Sigmoid colon (tissue), 4 donors: ENCODE measurements at regions not wholly inside any gene's neighbourhood (a gene's known extent, or its start where the extent isn't known, plus 50 kb on each side); places are given as distances from the start of the nearest gene placed in this dataset.

ENCODE experiments used
- POLR2A ChIP-seq, 2 donors: fragments of 450-650 bp; IDR thresholded peaks; one replicate each; pipeline ENCODE4 v1.6.1; 2016; ENCODE audit warnings: antibody characterized with exemption in 2 of 2, mild to moderate bottlenecking in 2 of 2, moderate library complexity in 2 of 2
- POLR2AphosphoS5 ChIP-seq, 4 donors: sonication (generic); formaldehyde crosslinking; IDR thresholded peaks; one replicate each; pipeline ENCODE4 v1.6.1; 2017; ENCODE audit warnings: antibody characterized with exemption in 4 of 4
- TF ChIP-seq, protein P1 (sequence below), 4 experiments: fragments of 450-650 bp in 3 of 4; fragments of 200-600 bp in 1 of 4; IDR thresholded peaks; one replicate each; pipeline ENCODE4 v1.5.1; 2016 to 2019; ENCODE audit warnings: antibody characterized with exemption in 4 of 4, mild to moderate bottlenecking in 3 of 4, moderate library complexity in 2 of 4

GRCh38 chr5:18829539-18829938 is 1158.5 kb downstream of the CDH18 start:
- no peak for TF ChIP-seq POLR2A (IDR thresholded peaks at IDR 0.05)
- TF ChIP-seq, protein P1, sequence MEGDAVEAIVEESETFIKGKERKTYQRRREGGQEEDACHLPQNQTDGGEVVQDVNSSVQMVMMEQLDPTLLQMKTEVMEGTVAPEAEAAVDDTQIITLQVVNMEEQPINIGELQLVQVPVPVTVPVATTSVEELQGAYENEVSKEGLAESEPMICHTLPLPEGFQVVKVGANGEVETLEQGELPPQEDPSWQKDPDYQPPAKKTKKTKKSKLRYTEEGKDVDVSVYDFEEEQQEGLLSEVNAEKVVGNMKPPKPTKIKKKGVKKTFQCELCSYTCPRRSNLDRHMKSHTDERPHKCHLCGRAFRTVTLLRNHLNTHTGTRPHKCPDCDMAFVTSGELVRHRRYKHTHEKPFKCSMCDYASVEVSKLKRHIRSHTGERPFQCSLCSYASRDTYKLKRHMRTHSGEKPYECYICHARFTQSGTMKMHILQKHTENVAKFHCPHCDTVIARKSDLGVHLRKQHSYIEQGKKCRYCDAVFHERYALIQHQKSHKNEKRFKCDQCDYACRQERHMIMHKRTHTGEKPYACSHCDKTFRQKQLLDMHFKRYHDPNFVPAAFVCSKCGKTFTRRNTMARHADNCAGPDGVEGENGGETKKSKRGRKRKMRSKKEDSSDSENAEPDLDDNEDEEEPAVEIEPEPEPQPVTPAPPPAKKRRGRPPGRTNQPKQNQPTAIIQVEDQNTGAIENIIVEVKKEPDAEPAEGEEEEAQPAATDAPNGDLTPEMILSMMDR (IDR thresholded peaks at IDR 0.05), result no peak
- TF ChIP-seq POLR2AphosphoS5 (IDR thresholded peaks at IDR 0.05), result no peak
